GM12875 (cell line): ENCODE measurements at regions not wholly inside any gene's neighbourhood (a gene's known extent, or its start where the extent isn't known, plus 50 kb on each side); places are given as distances from the start of the nearest gene placed in this dataset.

ENCODE experiments used
- H3K4me3 ChIP-seq: one replicate; pipeline ENCODE4 v1.5.1; 2011; ENCODE audit warnings: low read depth, low read length, control low read depth
- CTCF ChIP-seq: IDR thresholded peaks from 2 replicates; pipeline ENCODE4 v1.5.1; 2011; ENCODE audit warnings: low read depth, mild to moderate bottlenecking, control low read depth, inconsistent platforms, low read length, moderate library complexity, borderline replicate concordance; ENCODE audit not compliant: insufficient read depth

GRCh38 chr3:109648027-109648426, 310.7 kb upstream of the DPPA4 start:
- no peak overlapping the region for H3K4me3 ChIP-seq
- TF ChIP-seq CTCF, result no peak

- TF ChIP-seq CTCF, result no peak
- no peak overlapping the region for H3K4me3 ChIP-seq
Observed at GRCh38 chr3:109656225-109656624, 318.9 kb upstream of the DPPA4 start.

GRCh38 chr3:109678600-109678999, 341.3 kb upstream of the DPPA4 start:
- no peak overlapping the region for H3K4me3 ChIP-seq
- no peak for TF ChIP-seq CTCF

GRCh38 chr3:109679664-109680063, 342.3 kb upstream of the DPPA4 start:
- H3K4me3 ChIP-seq, result no peak overlapping the region
- no peak for TF ChIP-seq CTCF

GRCh38 chr3:109683746-109684145, 346.4 kb upstream of the DPPA4 start:
- TF ChIP-seq CTCF, result no peak
- H3K4me3 ChIP-seq, result no peak overlapping the region

GRCh38 chr3:109685084-109686079, 348.0 kb upstream of the DPPA4 start:
- no peak overlapping the region for H3K4me3 ChIP-seq
- TF ChIP-seq CTCF, result no peak

GRCh38 chr3:109687626-109688025, 350.3 kb upstream of the DPPA4 start:
- H3K4me3 ChIP-seq, result no peak overlapping the region
- no peak for TF ChIP-seq CTCF
